HFFc6 (cell line): ENCODE measurements at regions not wholly inside any gene's neighbourhood (a gene's known extent, or its start where the extent isn't known, plus 50 kb on each side); places are given as distances from the start of the nearest gene placed in this dataset.
A peak's percentile ranks its signal among the peaks of the same experiment; 100 is the strongest.

Experiments used
- DNase-seq: peaks from one replicate; pipeline ENCODE4 v3.0.0-alpha.2; 2018
- H3K27ac Mint-ChIP-seq: 2 replicates; pipeline ENCODE4 v1.8.0; 2020; ENCODE audit warnings: mild to moderate bottlenecking, mixed read lengths
- H3K27me3 Mint-ChIP-seq: 2 replicates; pipeline ENCODE4 v1.8.0; 2021; ENCODE audit warnings: mild to moderate bottlenecking, moderate library complexity, mixed read lengths; ENCODE audit not compliant: insufficient read depth
- H3K36me3 Mint-ChIP-seq: 2 replicates; pipeline ENCODE4 v1.8.0; 2021; ENCODE audit warnings: low read depth, mixed read lengths
- H3K4me1 Mint-ChIP-seq: 2 replicates; pipeline ENCODE4 v1.8.0; 2020; ENCODE audit warnings: low read depth, mixed read lengths
- H3K4me3 Mint-ChIP-seq: 2 replicates; pipeline ENCODE4 v1.8.0; 2020; ENCODE audit warnings: mild to moderate bottlenecking, moderate library complexity, mixed read lengths
- H3K9me3 Mint-ChIP-seq: 2 replicates; pipeline ENCODE4 v1.8.0; 2020; ENCODE audit warnings: mild to moderate bottlenecking, mixed read lengths
- CTCF ChIP-seq: fragments of 200-600 bp; sonication (generic); IDR thresholded peaks from 2 replicates; pipeline ENCODE4 v1.5.0; 2021; ENCODE audit warnings: antibody characterized with exemption, mild to moderate bottlenecking

GRCh38 chrX:13420545-13421183 lies 100.8 kb upstream of the ATXN3L start:
- DNase-seq: no peak
- no peak overlapping the region for H3K4me3 Mint-ChIP-seq
- TF ChIP-seq CTCF: no peak
- H3K27ac Mint-ChIP-seq: no peak overlapping the region
- peaks cover 37% of the 10 kb centered on the region for H3K4me1 Mint-ChIP-seq
- no peaks in the 10 kb centered on the region for H3K9me3 Mint-ChIP-seq
- H3K36me3 Mint-ChIP-seq: no peaks in the 10 kb centered on the region; the same call in 1 of the 2 replicates
- no peaks in the 10 kb centered on the region; the same call in none of the 2 replicates for H3K27me3 Mint-ChIP-seq

- no peak for TF ChIP-seq CTCF
- H3K4me3 Mint-ChIP-seq: no peak overlapping the region
- H3K36me3 Mint-ChIP-seq: no peaks in the 10 kb centered on the region; the same call in 1 of the 2 replicates
- no peaks in the 10 kb centered on the region for H3K9me3 Mint-ChIP-seq
- peaks cover 37% of the 10 kb centered on the region for H3K4me1 Mint-ChIP-seq
- H3K27ac Mint-ChIP-seq: no peak overlapping the region
- no peak for DNase-seq
- no peaks in the 10 kb centered on the region; the same call in none of the 2 replicates for H3K27me3 Mint-ChIP-seq
Observed at GRCh38 chrX:13419918-13420317, 100.1 kb upstream of the ATXN3L start.

GRCh38 chrX:13419276-13419675 lies 99.4 kb upstream of the ATXN3L start:
- Mint-ChIP-seq H3K27me3 (no peaks in the 10 kb centered on the region; the same call in none of the 2 replicates), H3K27ac (peak overlapping the region; percentile 94), H3K36me3 (no peaks in the 10 kb centered on the region; the same call in 1 of the 2 replicates), H3K4me3 (peak overlapping the region; percentile 71; the same call in 1 of the 2 replicates), H3K9me3 (no peaks in the 10 kb centered on the region), H3K4me1 (peaks cover 41% of the 10 kb centered on the region)
- DNase-seq: no peak
- TF ChIP-seq CTCF: no peak

- Mint-ChIP-seq H3K36me3 (no peaks in the 10 kb centered on the region; the same call in 1 of the 2 replicates), H3K4me3 (peak overlapping the region; percentile 71), H3K27ac (peak overlapping the region; percentile 94), H3K9me3 (no peaks in the 10 kb centered on the region), H3K27me3 (no peaks in the 10 kb centered on the region; the same call in none of the 2 replicates), H3K4me1 (peaks cover 38% of the 10 kb centered on the region)
- DNase-seq: peak; percentile 22
- no peak for TF ChIP-seq CTCF
Observed at GRCh38 chrX:13418126-13419097, 98.6 kb upstream of the ATXN3L start.

GRCh38 chrX:13415509-13415908 lies 95.7 kb upstream of the ATXN3L start:
- Mint-ChIP-seq H3K9me3 (no peaks in the 10 kb centered on the region), H3K27me3 (no peaks in the 10 kb centered on the region; the same call in none of the 2 replicates), H3K36me3 (no peaks in the 10 kb centered on the region; the same call in 1 of the 2 replicates), H3K27ac (no peak overlapping the region), H3K4me1 (peaks cover 35% of the 10 kb centered on the region), H3K4me3 (no peak overlapping the region)
- DNase-seq: no peak
- TF ChIP-seq CTCF: no peak
